Neural cell (in vitro differentiated cells): ENCODE measurements at regions not wholly inside any gene's neighbourhood (a gene's known extent, or its start where the extent isn't known, plus 50 kb on each side); places are given as distances from the start of the nearest gene placed in this dataset.
"Not testable (repeated sequence)": the region's sequence is repeated elsewhere in the genome, so short reads cannot be mapped to it uniquely, and the experiment has no call there.

Experiments used
- CTCF ChIP-seq: fragments of 450-650 bp; IDR thresholded peaks from 2 replicates; pipeline ENCODE4 v1.5.1; 2014; ENCODE audit warnings: antibody characterized with exemption, mild to moderate bottlenecking, moderate library complexity; ENCODE audit not compliant: poor library complexity, severe bottlenecking
- EZH2 ChIP-seq: fragments of 200-600, 300-800 bp; shearing (Covaris generic), sonication (generic); IDR thresholded peaks from 2 replicates; pipeline ENCODE4 v1.6.1; 2014; ENCODE audit warnings: antibody characterized with exemption, low read length, borderline replicate concordance, mild to moderate bottlenecking; ENCODE audit not compliant: insufficient read depth, poor library complexity, severe bottlenecking
- MXI1 ChIP-seq: fragments of 450-650 bp; conservative IDR thresholded peaks from 2 replicates; pipeline ENCODE4 v1.6.1; 2014; ENCODE audit warnings: antibody characterized with exemption, mild to moderate bottlenecking; ENCODE audit not compliant: poor library complexity, severe bottlenecking
- POLR2AphosphoS5 ChIP-seq: IDR thresholded peaks from 2 replicates; pipeline ENCODE4 v1.6.1; 2012
- RAD21 ChIP-seq: fragments of 450-650 bp; conservative IDR thresholded peaks from 2 replicates; pipeline ENCODE4 v1.6.1; 2014; ENCODE audit warnings: antibody characterized with exemption, mild to moderate bottlenecking, moderate library complexity
- REST ChIP-seq: IDR thresholded peaks from 2 replicates; pipeline ENCODE4 v1.6.1; 2012; ENCODE audit warnings: borderline replicate concordance
- TAF1 ChIP-seq: IDR thresholded peaks from 2 replicates; pipeline ENCODE4 v1.6.1; 2012; ENCODE audit warnings: low read depth

- TF ChIP-seq RAD21, EZH2, POLR2AphosphoS5, MXI1, CTCF, TAF1, REST: not testable (repeated sequence)
These were observed 64.8 kb upstream of the EVL start for GRCh38 chr14:100000398-100000797.
